Ishikawa (cell line): ENCODE measurements at regions not wholly inside any gene's neighbourhood (a gene's known extent, or its start where the extent isn't known, plus 50 kb on each side); places are given as distances from the start of the nearest gene placed in this dataset.

ENCODE experiments used
- CEBPB ChIP-seq: IDR thresholded peaks from 2 replicates; pipeline ENCODE4 v1.6.1; 2012
- CREB1 ChIP-seq: IDR thresholded peaks from 2 replicates; pipeline ENCODE4 v1.6.1; 2012; ENCODE audit warnings: low read depth
- EGR1 ChIP-seq: IDR thresholded peaks from 2 replicates; pipeline ENCODE4 v1.6.1; 2012
- EP300 ChIP-seq: IDR thresholded peaks from 2 replicates; pipeline ENCODE4 v1.6.1; 2012; ENCODE audit warnings: borderline replicate concordance
- FOXM1 ChIP-seq: IDR thresholded peaks from 2 replicates; pipeline ENCODE4 v1.6.1; 2012; ENCODE audit warnings: low read depth, borderline replicate concordance
- NFIC ChIP-seq: IDR thresholded peaks from 2 replicates; pipeline ENCODE4 v1.6.1; 2012
- RAD21 ChIP-seq: IDR thresholded peaks from 2 replicates; pipeline ENCODE4 v1.6.1; 2012; ENCODE audit warnings: low read depth
- TAF1 ChIP-seq: IDR thresholded peaks from 2 replicates; pipeline ENCODE4 v1.6.1; 2012; ENCODE audit warnings: low read depth, mild to moderate bottlenecking
- TEAD4 ChIP-seq: IDR thresholded peaks from 2 replicates; pipeline ENCODE4 v1.6.1; 2012
- YY1 ChIP-seq: IDR thresholded peaks from 2 replicates; pipeline ENCODE4 v1.6.1; 2012; ENCODE audit warnings: low read depth
- ZBTB7A ChIP-seq: IDR thresholded peaks from 2 replicates; pipeline ENCODE4 v1.6.1; 2012; ENCODE audit warnings: low read depth
- TF ChIP-seq, protein P1 (sequence below): IDR thresholded peaks from 2 replicates; pipeline ENCODE4 v1.6.1; 2012
- TF ChIP-seq, protein P2 (sequence below): IDR thresholded peaks from 2 replicates; pipeline ENCODE4 v1.6.1; 2012; ENCODE audit warnings: low read depth, mild to moderate bottlenecking
- TF ChIP-seq, protein P3 (sequence below): IDR thresholded peaks from 2 replicates; pipeline ENCODE4 v1.6.1; 2012

DNA sequence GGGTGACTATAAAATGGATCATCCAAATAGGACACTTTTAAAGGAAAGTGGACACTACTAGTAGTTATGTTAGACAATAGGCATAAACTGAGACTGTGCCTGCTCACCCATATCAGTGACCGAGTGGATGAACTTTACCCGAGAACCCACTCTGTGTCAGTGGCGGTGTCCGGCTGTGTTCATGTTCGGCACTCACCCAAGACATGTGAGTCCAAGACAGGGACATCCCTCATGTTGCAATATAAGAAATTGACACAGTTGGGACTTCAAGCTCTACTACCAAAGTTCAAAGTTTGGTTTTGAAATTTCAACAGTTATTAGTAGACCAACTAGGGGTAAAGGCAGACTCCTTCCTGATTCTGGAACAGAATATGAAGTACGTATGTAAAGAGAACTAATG, 326.3 kb upstream of the TNP1 start:
- TF ChIP-seq TAF1 (no peak), YY1 (no peak), EP300 (no peak), ZBTB7A (no peak), NFIC (no peak), RAD21 (no peak), TEAD4 (no peak), CEBPB (no peak), EGR1 (no peak), CREB1 (no peak), FOXM1 (no peak)
- TF ChIP-seq, protein P1, sequence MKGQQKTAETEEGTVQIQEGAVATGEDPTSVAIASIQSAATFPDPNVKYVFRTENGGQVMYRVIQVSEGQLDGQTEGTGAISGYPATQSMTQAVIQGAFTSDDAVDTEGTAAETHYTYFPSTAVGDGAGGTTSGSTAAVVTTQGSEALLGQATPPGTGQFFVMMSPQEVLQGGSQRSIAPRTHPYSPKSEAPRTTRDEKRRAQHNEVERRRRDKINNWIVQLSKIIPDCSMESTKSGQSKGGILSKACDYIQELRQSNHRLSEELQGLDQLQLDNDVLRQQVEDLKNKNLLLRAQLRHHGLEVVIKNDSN = no peak
- TF ChIP-seq, protein P2, sequence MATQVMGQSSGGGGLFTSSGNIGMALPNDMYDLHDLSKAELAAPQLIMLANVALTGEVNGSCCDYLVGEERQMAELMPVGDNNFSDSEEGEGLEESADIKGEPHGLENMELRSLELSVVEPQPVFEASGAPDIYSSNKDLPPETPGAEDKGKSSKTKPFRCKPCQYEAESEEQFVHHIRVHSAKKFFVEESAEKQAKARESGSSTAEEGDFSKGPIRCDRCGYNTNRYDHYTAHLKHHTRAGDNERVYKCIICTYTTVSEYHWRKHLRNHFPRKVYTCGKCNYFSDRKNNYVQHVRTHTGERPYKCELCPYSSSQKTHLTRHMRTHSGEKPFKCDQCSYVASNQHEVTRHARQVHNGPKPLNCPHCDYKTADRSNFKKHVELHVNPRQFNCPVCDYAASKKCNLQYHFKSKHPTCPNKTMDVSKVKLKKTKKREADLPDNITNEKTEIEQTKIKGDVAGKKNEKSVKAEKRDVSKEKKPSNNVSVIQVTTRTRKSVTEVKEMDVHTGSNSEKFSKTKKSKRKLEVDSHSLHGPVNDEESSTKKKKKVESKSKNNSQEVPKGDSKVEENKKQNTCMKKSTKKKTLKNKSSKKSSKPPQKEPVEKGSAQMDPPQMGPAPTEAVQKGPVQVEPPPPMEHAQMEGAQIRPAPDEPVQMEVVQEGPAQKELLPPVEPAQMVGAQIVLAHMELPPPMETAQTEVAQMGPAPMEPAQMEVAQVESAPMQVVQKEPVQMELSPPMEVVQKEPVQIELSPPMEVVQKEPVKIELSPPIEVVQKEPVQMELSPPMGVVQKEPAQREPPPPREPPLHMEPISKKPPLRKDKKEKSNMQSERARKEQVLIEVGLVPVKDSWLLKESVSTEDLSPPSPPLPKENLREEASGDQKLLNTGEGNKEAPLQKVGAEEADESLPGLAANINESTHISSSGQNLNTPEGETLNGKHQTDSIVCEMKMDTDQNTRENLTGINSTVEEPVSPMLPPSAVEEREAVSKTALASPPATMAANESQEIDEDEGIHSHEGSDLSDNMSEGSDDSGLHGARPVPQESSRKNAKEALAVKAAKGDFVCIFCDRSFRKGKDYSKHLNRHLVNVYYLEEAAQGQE = no peak
- TF ChIP-seq, protein P3, sequence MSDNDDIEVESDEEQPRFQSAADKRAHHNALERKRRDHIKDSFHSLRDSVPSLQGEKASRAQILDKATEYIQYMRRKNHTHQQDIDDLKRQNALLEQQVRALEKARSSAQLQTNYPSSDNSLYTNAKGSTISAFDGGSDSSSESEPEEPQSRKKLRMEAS = no peak
